A549 (cell line): ENCODE measurements at regions not wholly inside any gene's neighbourhood (a gene's known extent, or its start where the extent isn't known, plus 50 kb on each side); places are given as distances from the start of the nearest gene placed in this dataset.

Source experiments
- ESRRA ChIP-seq: fragments of 150-350 bp; IDR thresholded peaks from 2 replicates; pipeline ENCODE4 v1.6.1; 2014; ENCODE audit warnings: mild to moderate bottlenecking, low read length, borderline replicate concordance
- FOSL2 ChIP-seq, 2 experiments: fragments of 450-650 bp in 1 of 2; fragments of >200 bp in 1 of 2; sonication (Bioruptor Twin) in 1 of 2; formaldehyde crosslinking; IDR thresholded peaks; 2 replicates each; pipeline versions ENCODE4 v1.5.0 to v1.6.1; 2016 to 2020; ENCODE audit warnings: mild to moderate bottlenecking in 1 of 2, moderate library complexity in 1 of 2
- HOXA7 ChIP-seq: fragments of 250-450 bp; sonication (Bioruptor Pico); IDR thresholded peaks from 2 replicates; pipeline ENCODE4 v1.5.0; 2020; ENCODE audit warnings: mild to moderate bottlenecking, moderate library complexity
- JUN ChIP-seq, 2 experiments: fragments of >200 bp; sonication (Bioruptor Twin); formaldehyde crosslinking; IDR thresholded peaks; 2 replicates in 1 of 2; 3 replicates in 1 of 2; pipeline ENCODE4 v1.6.1; 2016 to 2017
- MAX ChIP-seq: IDR thresholded peaks from 2 replicates; pipeline ENCODE4 v1.6.1; 2012
- POLR2A ChIP-seq: IDR thresholded peaks from 2 replicates; pipeline ENCODE4 v1.6.1; 2012; ENCODE audit warnings: mild to moderate bottlenecking, low read length
- RAD21 ChIP-seq, 2 experiments: fragments of >200 bp in 1 of 2; sonication (Bioruptor Twin) in 1 of 2; formaldehyde crosslinking in 1 of 2; IDR thresholded peaks in 1 of 2; conservative IDR thresholded peaks in 1 of 2; 2 replicates in 1 of 2; 3 replicates in 1 of 2; pipeline ENCODE4 v1.6.1; 2012 to 2018; ENCODE audit warnings: inconsistent platforms in 1 of 2
- RCOR1 ChIP-seq: fragments of 150-350 bp; IDR thresholded peaks from 2 replicates; pipeline ENCODE4 v1.6.1; 2014; ENCODE audit warnings: antibody characterized with exemption, low read length, low read depth
- TF ChIP-seq, protein P1 (sequence below): fragments of >200 bp; sonication (Bioruptor Twin); formaldehyde crosslinking; IDR thresholded peaks from 3 replicates; pipeline ENCODE4 v1.5.1; 2016
- TF ChIP-seq, protein P2 (sequence below): fragments of 200-600 bp; sonication (generic); IDR thresholded peaks from 2 replicates; pipeline ENCODE4 v1.6.1; 2016; ENCODE audit warnings: antibody characterized with exemption, mild to moderate bottlenecking, moderate library complexity
- TF ChIP-seq, protein P3 (sequence below): fragments of 450-650 bp; IDR thresholded peaks from 2 replicates; pipeline ENCODE4 v1.6.1; 2014; ENCODE audit warnings: antibody characterized with exemption

GRCh38 chr4:126386512-126386911 is 1071.8 kb downstream of the FAT4 start:
- TF ChIP-seq, protein P1, sequence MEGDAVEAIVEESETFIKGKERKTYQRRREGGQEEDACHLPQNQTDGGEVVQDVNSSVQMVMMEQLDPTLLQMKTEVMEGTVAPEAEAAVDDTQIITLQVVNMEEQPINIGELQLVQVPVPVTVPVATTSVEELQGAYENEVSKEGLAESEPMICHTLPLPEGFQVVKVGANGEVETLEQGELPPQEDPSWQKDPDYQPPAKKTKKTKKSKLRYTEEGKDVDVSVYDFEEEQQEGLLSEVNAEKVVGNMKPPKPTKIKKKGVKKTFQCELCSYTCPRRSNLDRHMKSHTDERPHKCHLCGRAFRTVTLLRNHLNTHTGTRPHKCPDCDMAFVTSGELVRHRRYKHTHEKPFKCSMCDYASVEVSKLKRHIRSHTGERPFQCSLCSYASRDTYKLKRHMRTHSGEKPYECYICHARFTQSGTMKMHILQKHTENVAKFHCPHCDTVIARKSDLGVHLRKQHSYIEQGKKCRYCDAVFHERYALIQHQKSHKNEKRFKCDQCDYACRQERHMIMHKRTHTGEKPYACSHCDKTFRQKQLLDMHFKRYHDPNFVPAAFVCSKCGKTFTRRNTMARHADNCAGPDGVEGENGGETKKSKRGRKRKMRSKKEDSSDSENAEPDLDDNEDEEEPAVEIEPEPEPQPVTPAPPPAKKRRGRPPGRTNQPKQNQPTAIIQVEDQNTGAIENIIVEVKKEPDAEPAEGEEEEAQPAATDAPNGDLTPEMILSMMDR: no peak
- TF ChIP-seq RCOR1 (no peak), RAD21 (conservative IDR thresholded peaks at IDR 0.05 in 1 of 2, IDR thresholded peaks at IDR 0.05 in 1 of 2) (no peak), POLR2A (no peak), JUN (IDR thresholded peaks at IDR 0.05) (no peak), ESRRA (no peak), MAX (no peak), HOXA7 (no peak), FOSL2 (IDR thresholded peaks at IDR 0.05) (no peak), FOSL2 (CRISPR knock-in tag; IDR thresholded peaks at IDR 0.05) (no peak)
- TF ChIP-seq, protein P2, sequence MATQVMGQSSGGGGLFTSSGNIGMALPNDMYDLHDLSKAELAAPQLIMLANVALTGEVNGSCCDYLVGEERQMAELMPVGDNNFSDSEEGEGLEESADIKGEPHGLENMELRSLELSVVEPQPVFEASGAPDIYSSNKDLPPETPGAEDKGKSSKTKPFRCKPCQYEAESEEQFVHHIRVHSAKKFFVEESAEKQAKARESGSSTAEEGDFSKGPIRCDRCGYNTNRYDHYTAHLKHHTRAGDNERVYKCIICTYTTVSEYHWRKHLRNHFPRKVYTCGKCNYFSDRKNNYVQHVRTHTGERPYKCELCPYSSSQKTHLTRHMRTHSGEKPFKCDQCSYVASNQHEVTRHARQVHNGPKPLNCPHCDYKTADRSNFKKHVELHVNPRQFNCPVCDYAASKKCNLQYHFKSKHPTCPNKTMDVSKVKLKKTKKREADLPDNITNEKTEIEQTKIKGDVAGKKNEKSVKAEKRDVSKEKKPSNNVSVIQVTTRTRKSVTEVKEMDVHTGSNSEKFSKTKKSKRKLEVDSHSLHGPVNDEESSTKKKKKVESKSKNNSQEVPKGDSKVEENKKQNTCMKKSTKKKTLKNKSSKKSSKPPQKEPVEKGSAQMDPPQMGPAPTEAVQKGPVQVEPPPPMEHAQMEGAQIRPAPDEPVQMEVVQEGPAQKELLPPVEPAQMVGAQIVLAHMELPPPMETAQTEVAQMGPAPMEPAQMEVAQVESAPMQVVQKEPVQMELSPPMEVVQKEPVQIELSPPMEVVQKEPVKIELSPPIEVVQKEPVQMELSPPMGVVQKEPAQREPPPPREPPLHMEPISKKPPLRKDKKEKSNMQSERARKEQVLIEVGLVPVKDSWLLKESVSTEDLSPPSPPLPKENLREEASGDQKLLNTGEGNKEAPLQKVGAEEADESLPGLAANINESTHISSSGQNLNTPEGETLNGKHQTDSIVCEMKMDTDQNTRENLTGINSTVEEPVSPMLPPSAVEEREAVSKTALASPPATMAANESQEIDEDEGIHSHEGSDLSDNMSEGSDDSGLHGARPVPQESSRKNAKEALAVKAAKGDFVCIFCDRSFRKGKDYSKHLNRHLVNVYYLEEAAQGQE: no peak
- TF ChIP-seq, protein P3, sequence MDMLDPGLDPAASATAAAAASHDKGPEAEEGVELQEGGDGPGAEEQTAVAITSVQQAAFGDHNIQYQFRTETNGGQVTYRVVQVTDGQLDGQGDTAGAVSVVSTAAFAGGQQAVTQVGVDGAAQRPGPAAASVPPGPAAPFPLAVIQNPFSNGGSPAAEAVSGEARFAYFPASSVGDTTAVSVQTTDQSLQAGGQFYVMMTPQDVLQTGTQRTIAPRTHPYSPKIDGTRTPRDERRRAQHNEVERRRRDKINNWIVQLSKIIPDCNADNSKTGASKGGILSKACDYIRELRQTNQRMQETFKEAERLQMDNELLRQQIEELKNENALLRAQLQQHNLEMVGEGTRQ: no peak
